Spleen (tissue), 11 donors: ENCODE measurements at regions not wholly inside any gene's neighbourhood (a gene's known extent, or its start where the extent isn't known, plus 50 kb on each side); places are given as distances from the start of the nearest gene placed in this dataset.
A peak's percentile ranks its signal among the peaks of the same experiment; 100 is the strongest.

ENCODE experiments used
- DNase-seq: peaks from one replicate; pipeline ENCODE4 v3.0.0-alpha.2; 2020
- H3K27ac ChIP-seq, 8 donors: fragments of 200-600 bp; sonication (generic) in 7 of 8; 1 replicate in 4 of 8; 2 replicates in 4 of 8; pipeline versions ENCODE4 v1.5.0 to v1.8.0; 2016 to 2021; ENCODE audit warnings: inconsistent platforms in 4 of 8, mild to moderate bottlenecking in 4 of 8, moderate library complexity in 1 of 8
- H3K27me3 ChIP-seq, 7 donors: fragments of 200-600 bp; sonication (generic) in 6 of 7; replicated peaks in 1 of 7; 1 replicate in 4 of 7; 2 replicates in 3 of 7; pipeline versions ENCODE4 v1.5.0 to v1.8.0; 2016 to 2021; ENCODE audit warnings: inconsistent platforms in 3 of 7, mild to moderate bottlenecking in 1 of 7
- H3K36me3 ChIP-seq, 6 donors: fragments of 200-600 bp; sonication (generic) in 5 of 6; 1 replicate in 4 of 6; 2 replicates in 2 of 6; pipeline versions ENCODE4 v1.5.0 to v1.8.0; 2016 to 2021; ENCODE audit warnings: inconsistent platforms in 2 of 6
- H3K4me1 ChIP-seq, 6 donors: fragments of 200-600 bp; sonication (generic) in 5 of 6; 1 replicate in 3 of 6; 2 replicates in 3 of 6; pipeline versions ENCODE4 v1.5.0 to v1.8.0; 2016 to 2021; ENCODE audit warnings: inconsistent platforms in 3 of 6
- H3K4me3 ChIP-seq, 8 donors: fragments of 200-600 bp; sonication (generic) in 7 of 8; 1 replicate in 4 of 8; 2 replicates in 4 of 8; pipeline versions ENCODE4 v1.5.0 to v1.8.0; 2016 to 2021; ENCODE audit warnings: inconsistent platforms in 4 of 8, mild to moderate bottlenecking in 4 of 8, moderate library complexity in 2 of 8
- H3K9me3 ChIP-seq, 8 donors: fragments of 200-600 bp; sonication (generic) in 7 of 8; 1 replicate in 4 of 8; 2 replicates in 4 of 8; pipeline versions ENCODE4 v1.5.0 to v1.8.0; 2016 to 2021; ENCODE audit warnings: inconsistent platforms in 4 of 8
- POLR2A ChIP-seq, 3 donors: fragments of 450-650 bp; IDR thresholded peaks; one replicate each; pipeline ENCODE4 v1.5.1; 2017; ENCODE audit warnings: antibody characterized with exemption in 3 of 3, mild to moderate bottlenecking in 1 of 3
- POLR2AphosphoS5 ChIP-seq, 3 donors: sonication (generic); formaldehyde crosslinking; IDR thresholded peaks; one replicate each; pipeline ENCODE4 v1.5.1; 2017; ENCODE audit warnings: antibody characterized with exemption in 3 of 3
- WGBS, 5 donors: extraction: QIAGEN DNeasy Blood & Tissue Kit in 3 of 5; methylation state at CpG; one replicate each; pipeline versions ENCODE4 v1.1.5 to v1.1.7; 2013 to 2018; 5-methylcytosine and 5-hydroxymethylcytosine counted together
- intact Hi-C: fragments of 100-400 bp; cut with DNase I; formaldehyde crosslinking; loops from one replicate; pipeline ENCODE4 v1.15.0; 2023; ENCODE audit warnings: low total_unique reads
- TF ChIP-seq, protein P1 (sequence below), 11 experiments: fragments of 200-600 bp in 7 of 11; fragments of 450-650 bp in 4 of 11; sonication (generic) in 4 of 11; IDR thresholded peaks in 8 of 11; conservative IDR thresholded peaks in 3 of 11; 1 replicate in 7 of 11; 2 replicates in 4 of 11; pipeline versions ENCODE4 v1.4.0 to v1.8.0; 2016 to 2021; ENCODE audit warnings: antibody characterized with exemption in 11 of 11, inconsistent platforms in 4 of 11, mild to moderate bottlenecking in 1 of 11
- donor health status: healthy with polysubstance abuse.
- donor health status: DM: no; HTN: no; CAD: no; lungs with moderate emphysema.
- donor health status: DM: no; HTN: no; CAD: no.
- donor health status: Bipolar disorder and iron deficiency.
- donor health status: healthy.
- donor health status: DM: no; HTN: no; CAD: no.
- donor health status: DM: yes; HTN: yes; CAD: no.

DNA sequence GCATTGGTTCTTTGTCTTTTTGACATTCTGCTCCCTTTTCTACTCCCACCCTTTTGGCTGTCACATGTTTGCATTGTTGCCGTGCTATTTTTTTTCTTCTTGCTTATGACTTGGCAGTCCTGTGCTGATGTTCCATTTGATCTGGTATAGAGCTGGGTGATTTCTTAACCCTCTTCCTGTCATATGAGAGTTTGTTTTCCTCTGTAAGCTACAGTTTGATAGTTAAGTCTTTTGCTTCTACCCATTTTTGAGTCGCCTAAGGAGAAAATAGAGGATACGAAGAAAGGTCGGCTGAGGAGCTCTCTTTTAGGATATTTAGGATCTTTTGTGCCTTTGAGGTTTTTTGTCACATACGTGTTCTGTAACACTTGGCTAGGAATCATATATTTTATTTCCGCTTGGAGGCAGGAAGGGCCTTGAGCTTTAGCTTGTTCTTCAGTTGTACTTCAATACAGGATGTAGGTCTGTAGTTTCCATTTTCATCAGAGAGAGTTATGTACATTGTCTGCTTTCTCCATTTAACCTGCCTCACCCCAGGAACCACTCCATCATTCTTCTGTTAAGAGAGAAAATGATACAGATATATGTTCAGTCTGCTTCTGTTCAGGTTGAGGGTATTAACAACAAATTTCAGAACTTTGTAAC, 150.7 kb downstream of the BACH1 start:
- WGBS, 5 donors, result 55 to 77% (median 63%) methylated on average over 6 of the region's 6 CpGs
- peaks cover 0 to 21% (median 16%) of the 10 kb centered on the region in 8 donors for H3K9me3 ChIP-seq
- intact Hi-C loops, result no loop called here
- H3K36me3 ChIP-seq, result no peaks in the 10 kb centered on the region
- H3K4me1 ChIP-seq, result no peaks in the 10 kb centered on the region
- no peak for DNase-seq
- TF ChIP-seq POLR2AphosphoS5 (IDR thresholded peaks at IDR 0.05), result no peak
- TF ChIP-seq POLR2A (IDR thresholded peaks at IDR 0.05), result no peak
- TF ChIP-seq, protein P1, sequence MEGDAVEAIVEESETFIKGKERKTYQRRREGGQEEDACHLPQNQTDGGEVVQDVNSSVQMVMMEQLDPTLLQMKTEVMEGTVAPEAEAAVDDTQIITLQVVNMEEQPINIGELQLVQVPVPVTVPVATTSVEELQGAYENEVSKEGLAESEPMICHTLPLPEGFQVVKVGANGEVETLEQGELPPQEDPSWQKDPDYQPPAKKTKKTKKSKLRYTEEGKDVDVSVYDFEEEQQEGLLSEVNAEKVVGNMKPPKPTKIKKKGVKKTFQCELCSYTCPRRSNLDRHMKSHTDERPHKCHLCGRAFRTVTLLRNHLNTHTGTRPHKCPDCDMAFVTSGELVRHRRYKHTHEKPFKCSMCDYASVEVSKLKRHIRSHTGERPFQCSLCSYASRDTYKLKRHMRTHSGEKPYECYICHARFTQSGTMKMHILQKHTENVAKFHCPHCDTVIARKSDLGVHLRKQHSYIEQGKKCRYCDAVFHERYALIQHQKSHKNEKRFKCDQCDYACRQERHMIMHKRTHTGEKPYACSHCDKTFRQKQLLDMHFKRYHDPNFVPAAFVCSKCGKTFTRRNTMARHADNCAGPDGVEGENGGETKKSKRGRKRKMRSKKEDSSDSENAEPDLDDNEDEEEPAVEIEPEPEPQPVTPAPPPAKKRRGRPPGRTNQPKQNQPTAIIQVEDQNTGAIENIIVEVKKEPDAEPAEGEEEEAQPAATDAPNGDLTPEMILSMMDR (IDR thresholded peaks at IDR 0.05 in 8 of 11, conservative IDR thresholded peaks at IDR 0.05 in 3 of 11), result no peak
- peak overlapping the region; percentile 26 to 78 (median 67) for H3K27ac ChIP-seq
- H3K4me3 ChIP-seq, result no peak overlapping the region
- no peaks in the 10 kb centered on the region for H3K27me3 ChIP-seq

DNA sequence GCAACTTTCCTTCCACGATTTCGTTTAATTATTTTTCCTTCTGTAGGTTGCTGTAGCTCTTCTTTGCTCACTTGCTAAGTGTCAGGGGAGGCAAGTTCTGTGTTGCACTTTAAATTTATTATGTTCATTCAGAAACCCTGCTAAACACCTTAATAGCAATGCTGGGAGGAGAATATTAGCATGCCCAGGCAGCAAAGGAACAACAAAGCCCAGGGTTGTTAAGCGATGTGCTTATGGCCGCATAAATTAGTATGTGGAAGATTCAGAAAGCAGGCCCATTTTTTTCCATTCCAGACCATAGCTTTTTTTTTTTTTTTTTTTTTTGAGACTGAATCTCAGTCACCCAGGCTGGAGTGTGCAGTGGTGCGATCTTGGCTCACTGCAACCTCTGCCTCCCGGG, 151.3 kb downstream of the BACH1 start:
- no peak for TF ChIP-seq POLR2A (IDR thresholded peaks at IDR 0.05)
- TF ChIP-seq, protein P1 (IDR thresholded peaks at IDR 0.05 in 8 of 11, conservative IDR thresholded peaks at IDR 0.05 in 3 of 11), result no peak
- no peak for TF ChIP-seq POLR2AphosphoS5 (IDR thresholded peaks at IDR 0.05)
- H3K27ac ChIP-seq, result peak overlapping the region; percentile 26 to 78 (median 67)
- intact Hi-C loops, result no loop called here
- H3K9me3 ChIP-seq, result peaks cover 0 to 21% (median 16%) of the 10 kb centered on the region in 8 donors
- no peaks in the 10 kb centered on the region for H3K36me3 ChIP-seq
- WGBS, 5 donors, result 79 to 87% (median 82%) methylated on average over 6 of the region's 6 CpGs
- H3K4me1 ChIP-seq, result no peaks in the 10 kb centered on the region
- H3K27me3 ChIP-seq, result no peaks in the 10 kb centered on the region
- no peak overlapping the region for H3K4me3 ChIP-seq
- DNase-seq, result no peak

DNA sequence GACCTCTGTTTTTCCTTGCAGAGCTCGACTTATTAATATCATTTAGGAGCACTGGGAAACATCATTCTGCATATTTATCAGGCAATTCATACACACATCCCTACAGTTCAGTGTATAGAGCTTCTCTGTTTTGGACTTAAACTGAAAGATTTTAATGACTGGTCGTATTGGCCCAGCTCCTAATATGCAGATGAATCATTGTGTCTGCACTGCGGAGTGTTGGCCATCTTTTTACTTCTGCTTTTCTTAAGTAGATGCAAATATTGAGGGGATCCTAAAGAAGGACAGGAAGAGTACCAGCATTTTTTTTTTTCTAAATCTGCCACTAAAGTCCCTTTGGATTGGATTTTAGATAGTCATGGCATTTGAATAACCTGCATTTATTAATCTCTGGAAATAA, 154.8 kb downstream of the BACH1 start:
- H3K36me3 ChIP-seq, result no peaks in the 10 kb centered on the region
- TF ChIP-seq, protein P1 (IDR thresholded peaks at IDR 0.05 in 8 of 11, conservative IDR thresholded peaks at IDR 0.05 in 3 of 11), result no peak
- TF ChIP-seq POLR2AphosphoS5 (IDR thresholded peaks at IDR 0.05), result no peak
- TF ChIP-seq POLR2A (IDR thresholded peaks at IDR 0.05), result no peak
- intact Hi-C loops, result no loop called here
- no peaks in the 10 kb centered on the region for H3K27me3 ChIP-seq
- no peak overlapping the region for H3K4me3 ChIP-seq
- 71 to 82% (median 79%) methylated on average over 3 of the region's 3 CpGs for WGBS, 5 donors
- no peak overlapping the region for H3K27ac ChIP-seq
- peaks cover 0 to 13% (median 10%) of the 10 kb centered on the region in 8 donors for H3K9me3 ChIP-seq
- DNase-seq, result no peak
- H3K4me1 ChIP-seq, result no peaks in the 10 kb centered on the region

DNA sequence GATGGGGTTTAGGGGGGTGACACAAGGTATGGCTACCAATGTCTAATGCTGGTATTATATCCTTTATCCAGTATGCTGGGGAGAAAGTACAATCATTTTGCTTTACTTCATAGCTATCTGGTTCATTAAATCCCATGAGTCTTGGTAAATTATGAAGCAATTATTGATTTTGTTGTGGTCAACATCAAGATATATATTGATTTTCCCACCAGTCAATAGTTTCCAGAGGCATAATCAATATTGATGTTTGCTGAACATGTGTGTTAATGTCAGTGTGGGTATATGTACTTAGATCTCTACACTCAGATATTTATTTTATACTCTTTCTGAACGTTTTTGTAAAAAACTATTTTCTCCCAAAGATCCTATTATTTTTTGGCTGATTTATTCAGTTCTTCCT, 155.5 kb downstream of the BACH1 start:
- H3K36me3 ChIP-seq, result no peaks in the 10 kb centered on the region
- no peak for TF ChIP-seq POLR2A (IDR thresholded peaks at IDR 0.05)
- TF ChIP-seq POLR2AphosphoS5 (IDR thresholded peaks at IDR 0.05), result no peak
- TF ChIP-seq, protein P1 (IDR thresholded peaks at IDR 0.05 in 8 of 11, conservative IDR thresholded peaks at IDR 0.05 in 3 of 11), result no peak
- WGBS, 5 donors, result 66 to 95% (median 80%) methylated on average over 1 of the region's 1 CpG
- intact Hi-C loops, result no loop called here
- peaks cover 0 to 7% (median 3%) of the 10 kb centered on the region in 8 donors for H3K9me3 ChIP-seq
- H3K4me3 ChIP-seq, result no peak overlapping the region
- no peak overlapping the region for H3K27ac ChIP-seq
- H3K4me1 ChIP-seq, result no peaks in the 10 kb centered on the region
- no peak for DNase-seq
- no peaks in the 10 kb centered on the region for H3K27me3 ChIP-seq
